ENCODE measurements at regions not wholly inside any gene's neighbourhood (a gene's known extent, or its start where the extent isn't known, plus 50 kb on each side); places are given as distances from the start of the nearest gene placed in this dataset.

GRCh38 chrX:39739585-39739984 is 358.2 kb downstream of the BCOR start:
- no peaks in the 10 kb centered on the region for H3K36me3 ChIP-seq
- no peaks in the 10 kb centered on the region for H3K9me3 ChIP-seq
- no peak overlapping the region for H3K4me3 ChIP-seq
- TF ChIP-seq POLR2AphosphoS5 (IDR thresholded peaks at IDR 0.05) (no peak), POLR2A (IDR thresholded peaks at IDR 0.05) (no peak)
- TF ChIP-seq, protein P1, sequence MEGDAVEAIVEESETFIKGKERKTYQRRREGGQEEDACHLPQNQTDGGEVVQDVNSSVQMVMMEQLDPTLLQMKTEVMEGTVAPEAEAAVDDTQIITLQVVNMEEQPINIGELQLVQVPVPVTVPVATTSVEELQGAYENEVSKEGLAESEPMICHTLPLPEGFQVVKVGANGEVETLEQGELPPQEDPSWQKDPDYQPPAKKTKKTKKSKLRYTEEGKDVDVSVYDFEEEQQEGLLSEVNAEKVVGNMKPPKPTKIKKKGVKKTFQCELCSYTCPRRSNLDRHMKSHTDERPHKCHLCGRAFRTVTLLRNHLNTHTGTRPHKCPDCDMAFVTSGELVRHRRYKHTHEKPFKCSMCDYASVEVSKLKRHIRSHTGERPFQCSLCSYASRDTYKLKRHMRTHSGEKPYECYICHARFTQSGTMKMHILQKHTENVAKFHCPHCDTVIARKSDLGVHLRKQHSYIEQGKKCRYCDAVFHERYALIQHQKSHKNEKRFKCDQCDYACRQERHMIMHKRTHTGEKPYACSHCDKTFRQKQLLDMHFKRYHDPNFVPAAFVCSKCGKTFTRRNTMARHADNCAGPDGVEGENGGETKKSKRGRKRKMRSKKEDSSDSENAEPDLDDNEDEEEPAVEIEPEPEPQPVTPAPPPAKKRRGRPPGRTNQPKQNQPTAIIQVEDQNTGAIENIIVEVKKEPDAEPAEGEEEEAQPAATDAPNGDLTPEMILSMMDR (IDR thresholded peaks at IDR 0.05): no peak
- H3K4me1 ChIP-seq: peaks cover 0 to 7% of the 10 kb centered on the region in 2 donors
- H3K27me3 ChIP-seq: peaks cover 0 to 55% of the 10 kb centered on the region in 2 donors
- no peak for DNase-seq (ENCODE audit: low spot score in 2 of 2)
- intact Hi-C loops (cut with DNase I; ENCODE audit: low total_unique reads): no loop called here
- no peak overlapping the region for H3K27ac ChIP-seq

- intact Hi-C loops (cut with DNase I; ENCODE audit: low total_unique reads): no loop called here
- TF ChIP-seq, protein P1 (IDR thresholded peaks at IDR 0.05): no peak
- TF ChIP-seq POLR2AphosphoS5 (IDR thresholded peaks at IDR 0.05) (no peak), POLR2A (IDR thresholded peaks at IDR 0.05) (no peak)
- no peak overlapping the region for H3K27ac ChIP-seq
Observed at GRCh38 chrX:39740078-39740477, 357.7 kb downstream of the BCOR start.

GRCh38 chrX:39741904-39742303 is 355.9 kb downstream of the BCOR start:
- TF ChIP-seq POLR2AphosphoS5 (IDR thresholded peaks at IDR 0.05): no peak
- TF ChIP-seq POLR2A (IDR thresholded peaks at IDR 0.05): no peak
- TF ChIP-seq, protein P1 (IDR thresholded peaks at IDR 0.05): no peak
- H3K27ac ChIP-seq: no peak overlapping the region
- no peak for DNase-seq (ENCODE audit: low spot score in 2 of 2)
- intact Hi-C loops (cut with DNase I; ENCODE audit: low total_unique reads): no loop called here
- H3K4me3 ChIP-seq: no peak overlapping the region
- peaks cover 0 to 47% of the 10 kb centered on the region in 2 donors for H3K27me3 ChIP-seq
- no peaks in the 10 kb centered on the region for H3K9me3 ChIP-seq
- no peaks in the 10 kb centered on the region for H3K4me1 ChIP-seq
- H3K36me3 ChIP-seq: no peaks in the 10 kb centered on the region

More at GRCh38 chrX:39740078-39740477, 357.7 kb downstream of the BCOR start:
- Histone ChIP-seq H3K36me3 (no peaks in the 10 kb centered on the region), H3K27me3 (peaks cover 0 to 51% of the 10 kb centered on the region in 2 donors), H3K4me3 (no peak overlapping the region), H3K4me1 (peaks cover 0 to 7% of the 10 kb centered on the region in 2 donors), H3K9me3 (no peaks in the 10 kb centered on the region)
- no peak for DNase-seq (ENCODE audit: low spot score in 2 of 2)

DNA sequence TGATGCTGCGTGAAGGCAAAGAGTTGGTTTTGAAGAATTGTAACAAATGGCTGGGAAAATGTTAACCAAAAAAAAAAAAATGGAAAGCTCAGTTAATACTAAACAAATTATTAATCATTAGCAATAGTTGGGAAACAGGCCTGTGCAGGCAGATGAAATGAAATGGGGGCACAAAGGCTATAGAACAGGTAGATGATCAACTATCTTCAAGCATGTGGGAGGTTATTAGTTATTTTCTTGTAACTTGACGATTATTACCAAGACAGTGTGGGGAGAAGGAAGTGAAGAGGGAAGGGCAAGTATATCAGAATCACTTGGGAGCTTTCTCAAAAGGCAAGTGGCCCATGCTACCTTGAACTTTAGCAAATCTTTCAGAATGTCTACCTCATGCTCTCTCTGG is 351.9 kb downstream of the BCOR start:
- DNase-seq (ENCODE audit: low spot score in 2 of 2): no peak
- no peaks in the 10 kb centered on the region for H3K36me3 ChIP-seq
- no peak for TF ChIP-seq POLR2A (IDR thresholded peaks at IDR 0.05)
- no peaks in the 10 kb centered on the region for H3K4me1 ChIP-seq
- intact Hi-C loops (cut with DNase I; ENCODE audit: low total_unique reads): no loop called here
- peaks cover 0 to 47% of the 10 kb centered on the region in 2 donors for H3K27me3 ChIP-seq
- no peaks in the 10 kb centered on the region for H3K9me3 ChIP-seq
- no peak overlapping the region for H3K27ac ChIP-seq
- no peak overlapping the region for H3K4me3 ChIP-seq

DNA sequence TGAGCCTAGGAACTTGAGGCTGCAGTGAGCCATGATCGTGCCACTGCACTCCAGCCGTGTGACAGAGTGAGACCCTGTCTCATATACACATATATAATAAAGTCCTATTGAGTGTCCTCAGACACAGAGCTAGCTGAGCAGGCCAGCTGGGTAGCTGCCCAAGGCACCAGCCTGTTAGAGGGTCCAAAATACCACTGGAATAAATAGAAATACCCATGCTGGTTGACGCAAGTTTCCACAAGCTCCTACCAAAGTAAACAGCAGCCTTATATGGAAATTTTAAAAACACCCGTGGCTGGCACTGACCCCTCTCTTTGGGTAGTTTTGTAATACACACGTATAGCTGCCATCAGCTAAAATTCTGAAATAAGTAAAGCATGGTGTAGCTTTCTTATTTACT is 348.6 kb downstream of the BCOR start:
- no peak overlapping the region for H3K27ac ChIP-seq
- TF ChIP-seq POLR2A (IDR thresholded peaks at IDR 0.05): no peak
- TF ChIP-seq, protein P1 (IDR thresholded peaks at IDR 0.05): no peak
- TF ChIP-seq POLR2AphosphoS5 (IDR thresholded peaks at IDR 0.05): no peak
- DNase-seq (ENCODE audit: low spot score in 2 of 2): no peak
- H3K4me3 ChIP-seq: no peak overlapping the region
- no peaks in the 10 kb centered on the region for H3K9me3 ChIP-seq
- H3K36me3 ChIP-seq: no peaks in the 10 kb centered on the region
- peaks cover 0 to 36% of the 10 kb centered on the region in 2 donors for H3K27me3 ChIP-seq
- intact Hi-C loops (cut with DNase I; ENCODE audit: low total_unique reads): no loop called here
- no peaks in the 10 kb centered on the region for H3K4me1 ChIP-seq

DNA sequence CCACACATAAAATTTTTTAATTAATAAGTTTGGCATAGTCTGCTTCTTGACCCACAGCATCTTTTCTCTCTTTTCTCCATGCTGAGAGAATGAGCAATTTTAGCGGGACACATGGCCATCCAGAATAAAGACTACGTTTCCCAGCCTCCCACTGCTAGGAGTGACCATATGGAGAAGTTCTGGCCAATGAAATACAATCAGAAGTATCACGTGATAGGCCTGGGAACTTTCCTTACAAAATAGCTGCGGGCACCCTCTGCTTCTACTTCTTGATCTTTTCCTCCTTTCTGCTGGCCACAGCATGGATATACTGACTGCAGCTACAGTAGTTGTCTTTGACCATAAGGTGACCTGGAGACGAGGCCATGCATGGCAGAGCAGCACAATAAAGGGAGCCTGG is 348.0 kb downstream of the BCOR start:
- Histone ChIP-seq H3K4me1 (no peaks in the 10 kb centered on the region), H3K9me3 (no peaks in the 10 kb centered on the region), H3K27me3 (peaks cover 0 to 34% of the 10 kb centered on the region in 2 donors), H3K36me3 (no peaks in the 10 kb centered on the region), H3K4me3 (no peak overlapping the region), H3K27ac (no peak overlapping the region)
- TF ChIP-seq, protein P1 (IDR thresholded peaks at IDR 0.05): no peak
- TF ChIP-seq POLR2A (IDR thresholded peaks at IDR 0.05) (no peak), POLR2AphosphoS5 (IDR thresholded peaks at IDR 0.05) (no peak)
- DNase-seq (ENCODE audit: low spot score in 2 of 2): no peak
- intact Hi-C loops (cut with DNase I; ENCODE audit: low total_unique reads): no loop called here
